ENCODE measurements at regions not wholly inside any gene's neighbourhood (a gene's known extent, or its start where the extent isn't known, plus 50 kb on each side); places are given as distances from the start of the nearest gene placed in this dataset.
"Not testable (repeated sequence)": the region's sequence is repeated elsewhere in the genome, so short reads cannot be mapped to it uniquely, and the experiment has no call there.

- DNase-seq (ENCODE audit: low spot score): no peak
Measured at GRCh38 chr1:224791362-224791941, 138.0 kb upstream of the DNAH14 start.

- no peak for DNase-seq (ENCODE audit: low spot score)
Measured at GRCh38 chr1:224795591-224795990, 133.9 kb upstream of the DNAH14 start.

GRCh38 chr1:224799083-224799482 is 130.4 kb upstream of the DNAH14 start:
- DNase-seq (ENCODE audit: low spot score): no peak

- no peak for DNase-seq (ENCODE audit: low spot score)
Measured at GRCh38 chr1:224800486-224801119, 128.9 kb upstream of the DNAH14 start.

GRCh38 chr1:224801844-224802490 is 127.5 kb upstream of the DNAH14 start:
- DNase-seq (ENCODE audit: low spot score): no peak

GRCh38 chr1:224802617-224803016 is 126.9 kb upstream of the DNAH14 start:
- no peak for DNase-seq (ENCODE audit: low spot score)

GRCh38 chr1:224804220-224804619 is 125.3 kb upstream of the DNAH14 start:
- no peak for DNase-seq (ENCODE audit: low spot score)

GRCh38 chr1:224805889-224806288 is 123.6 kb upstream of the DNAH14 start:
- no peak for DNase-seq (ENCODE audit: low spot score)

- no peak for DNase-seq (ENCODE audit: low spot score)
Measured at GRCh38 chr1:224809137-224809536, 120.3 kb upstream of the DNAH14 start.

GRCh38 chr1:224809613-224810012 is 119.9 kb upstream of the DNAH14 start:
- no peak for DNase-seq (ENCODE audit: low spot score)

- no peak for DNase-seq (ENCODE audit: low spot score)
Measured at GRCh38 chr1:224811564-224811963, 117.9 kb upstream of the DNAH14 start.

GRCh38 chr1:224815647-224816046 is 113.8 kb upstream of the DNAH14 start:
- no peak for DNase-seq (ENCODE audit: low spot score)

- no peak for DNase-seq (ENCODE audit: low spot score)
Measured at GRCh38 chr1:224816062-224816461, 113.4 kb upstream of the DNAH14 start.

- DNase-seq (ENCODE audit: low spot score): no peak
Measured at GRCh38 chr1:224817382-224817781, 112.1 kb upstream of the DNAH14 start.

- DNase-seq (ENCODE audit: low spot score): no peak
Measured at GRCh38 chr1:224819861-224820260, 109.6 kb upstream of the DNAH14 start.

- DNase-seq (ENCODE audit: low spot score): no peak
Measured at GRCh38 chr1:224820341-224820740, 109.1 kb upstream of the DNAH14 start.

GRCh38 chr1:224821751-224822150 is 107.7 kb upstream of the DNAH14 start:
- not testable (repeated sequence) for DNase-seq (ENCODE audit: low spot score)

- DNase-seq (ENCODE audit: low spot score): no peak
Measured at GRCh38 chr1:224825525-224826000, 103.9 kb upstream of the DNAH14 start.

- no peak for DNase-seq (ENCODE audit: low spot score)
Measured at GRCh38 chr1:224828691-224829090, 100.8 kb upstream of the DNAH14 start.

GRCh38 chr1:224831501-224831900 is 98.0 kb upstream of the DNAH14 start:
- DNase-seq (ENCODE audit: low spot score): no peak

GRCh38 chr1:224839648-224840300 is 89.7 kb upstream of the DNAH14 start:
- DNase-seq (ENCODE audit: low spot score): not testable (repeated sequence)

GRCh38 chr1:224841803-224842202 is 87.7 kb upstream of the DNAH14 start:
- not testable (repeated sequence) for DNase-seq (ENCODE audit: low spot score)
